IMR-90 (cell line): ENCODE measurements at regions not wholly inside any gene's neighbourhood (a gene's known extent, or its start where the extent isn't known, plus 50 kb on each side); places are given as distances from the start of the nearest gene placed in this dataset.

Experiments
- ATAC-seq: fragments of 200-7000 bp; cut with Tn5 transposase; 2 replicates; pipeline ENCODE4 v1.9.1; 2020; ENCODE audit warnings: low read depth, mild to moderate bottlenecking, moderate library complexity
- BruUV-seq: library from RNA; stranded (reverse); fragments of 400-500 nt; replicated peaks from 2 replicates; lab custom pipeline; 2021; lab: Mats Ljungman, UMichigan
- CTCF ChIA-PET: fragments of 300-600 bp; formaldehyde crosslinking; extraction: SDS; loops from one replicate; lab custom pipeline; 2021; ENCODE audit warnings: antibody characterized with exemption; lab: Yijun Ruan, JAX
- POLR2A ChIA-PET: fragments of 300-600 bp; sonication (Branson Sonifier 250); formaldehyde crosslinking; loops from one replicate; lab custom pipeline; 2022; ENCODE audit warnings: antibody characterized with exemption; ENCODE audit not compliant: unreplicated experiment; lab: Charles Lee
- DNase-seq: peaks from one replicate; pipeline ENCODE4 v3.0.0; 2013
- H2AFZ ChIP-seq: replicated peaks from 2 replicates; pipeline ENCODE3; 2013; ENCODE audit warnings: low read length, mild to moderate bottlenecking; ENCODE audit not compliant: poor library complexity
- H2AK5ac ChIP-seq: 2 replicates; pipeline ENCODE4 v1.6.1; 2013; ENCODE audit warnings: low read depth, low read length, inconsistent platforms
- H2AK9ac ChIP-seq: replicated peaks from 2 replicates; pipeline ENCODE3; 2013; ENCODE audit warnings: mild to moderate bottlenecking, low read depth, low read length, moderate library complexity; ENCODE audit not compliant: poor library complexity
- H2BK120ac ChIP-seq: 2 replicates; pipeline ENCODE4 v1.6.1; 2013; ENCODE audit warnings: low read depth, low read length, inconsistent platforms
- H2BK15ac ChIP-seq: 3 replicates; pipeline ENCODE4 v1.6.1; 2013; ENCODE audit warnings: low read depth, low read length, inconsistent platforms
- H2BK20ac ChIP-seq: 2 replicates; pipeline ENCODE4 v1.6.1; 2013; ENCODE audit warnings: low read depth, mild to moderate bottlenecking, inconsistent platforms, low read length, moderate library complexity
- H2BK5ac ChIP-seq: 2 replicates; pipeline ENCODE4 v1.6.1; 2013; ENCODE audit warnings: mild to moderate bottlenecking, low read depth, low read length, inconsistent platforms; ENCODE audit not compliant: poor library complexity, severe bottlenecking
- H3K14ac ChIP-seq: replicated peaks from 2 replicates; pipeline ENCODE4 v1.6.1; 2013; ENCODE audit warnings: low read depth, low read length, inconsistent platforms
- H3K18ac ChIP-seq: 2 replicates; pipeline ENCODE4 v1.6.1; 2013; ENCODE audit warnings: low read depth, low read length, control low read depth
- H3K23ac ChIP-seq: 2 replicates; pipeline ENCODE4 v1.6.1; 2013; ENCODE audit warnings: low read depth, low read length, inconsistent platforms
- H3K27ac ChIP-seq: 2 replicates; pipeline ENCODE4 v1.5.1; 2013; ENCODE audit warnings: mild to moderate bottlenecking, control low read depth, low read length; ENCODE audit not compliant: insufficient read depth
- H3K27me3 ChIP-seq: 2 replicates; pipeline ENCODE4 v1.6.1; 2013; ENCODE audit warnings: low read length; ENCODE audit not compliant: control insufficient read depth, insufficient read depth
- H3K36me3 ChIP-seq: 2 replicates; pipeline ENCODE4 v1.6.1; 2013; ENCODE audit warnings: low read length, mixed read lengths; ENCODE audit not compliant: control insufficient read depth, insufficient read depth
- H3K4ac ChIP-seq: 2 replicates; pipeline ENCODE4 v1.6.1; 2013; ENCODE audit warnings: low read depth, low read length, inconsistent platforms
- H3K4me1 ChIP-seq: 2 replicates; pipeline ENCODE4 v1.6.1; 2013; ENCODE audit warnings: low read length, mixed read lengths; ENCODE audit not compliant: control insufficient read depth, insufficient read depth
- H3K4me2 ChIP-seq: 2 replicates; pipeline ENCODE4 v1.6.1; 2013; ENCODE audit warnings: low read depth, mild to moderate bottlenecking, control low read depth, low read length, moderate library complexity
- H3K4me3 ChIP-seq: 2 replicates; pipeline ENCODE4 v1.5.1; 2013; ENCODE audit warnings: low read depth, mild to moderate bottlenecking, control low read depth, low read length, moderate library complexity; ENCODE audit not compliant: insufficient read depth
- H3K56ac ChIP-seq: 2 replicates; pipeline ENCODE4 v1.6.1; 2013; ENCODE audit warnings: low read length, inconsistent platforms; ENCODE audit not compliant: insufficient read depth; ENCODE audit errors: extremely low read depth
- H3K79me1 ChIP-seq, 2 experiments: 2 replicates each; pipeline ENCODE4 v1.6.1; 2013; ENCODE audit warnings: low read length in 2 of 2, inconsistent platforms in 1 of 2, low read depth in 1 of 2
- H3K9ac ChIP-seq: 2 replicates; pipeline ENCODE4 v1.6.1; 2013; ENCODE audit warnings: low read depth, low read length, control low read depth
- H3K9me1 ChIP-seq: 2 replicates; pipeline ENCODE4 v1.6.1; 2013; ENCODE audit warnings: low read length, inconsistent platforms; ENCODE audit not compliant: insufficient read depth
- H3K9me3 ChIP-seq: 2 replicates; pipeline ENCODE4 v1.6.1; 2013; ENCODE audit warnings: low read length; ENCODE audit not compliant: control insufficient read depth, insufficient read depth
- H4K20me1 ChIP-seq: 2 replicates; pipeline ENCODE4 v1.6.1; 2013; ENCODE audit warnings: low read length, inconsistent platforms; ENCODE audit not compliant: insufficient read depth
- H4K5ac ChIP-seq: 2 replicates; pipeline ENCODE4 v1.6.1; 2013; ENCODE audit warnings: mild to moderate bottlenecking, low read depth, low read length, control low read depth
- H4K8ac ChIP-seq, 2 experiments: 2 replicates each; pipeline ENCODE4 v1.6.1; 2013; ENCODE audit warnings: low read depth in 2 of 2, low read length in 2 of 2, control low read depth in 1 of 2, inconsistent platforms in 1 of 2
- H4K91ac ChIP-seq: 2 replicates; pipeline ENCODE4 v1.6.1; 2013; ENCODE audit warnings: low read depth, low read length, inconsistent platforms; ENCODE audit not compliant: insufficient read depth
- POLR2A ChIP-seq: IDR thresholded peaks from 2 replicates; pipeline ENCODE4 v1.6.1; 2012; ENCODE audit warnings: mild to moderate bottlenecking, low read depth, low read length
- RFX5 ChIP-seq: IDR thresholded peaks from 2 replicates; pipeline ENCODE4 v1.8.0; 2012; ENCODE audit warnings: low read depth, mild to moderate bottlenecking, low read length, moderate library complexity
- SMC3 ChIP-seq: fragments of 150-350 bp; IDR thresholded peaks from 2 replicates; pipeline ENCODE4 v1.6.1; 2016; ENCODE audit warnings: low read depth, mild to moderate bottlenecking, antibody characterized with exemption, low read length, moderate library complexity
- WGBS, 2 experiments: methylation state at CpG; one replicate each; pipeline versions ENCODE4 v1.1.5 to v1.1.7; 2013; ENCODE audit warnings: missing lambda C conversion rate in 2 of 2; ENCODE audit not compliant: insufficient read length in 1 of 2; ENCODE audit errors: extremely low coverage in 2 of 2; 5-methylcytosine and 5-hydroxymethylcytosine counted together
- dilution Hi-C: fragments of 300-500 bp; cut with HindIII; formaldehyde crosslinking; loops from one replicate; pipeline ENCODE4 v1.14.3; 2018; ENCODE audit warnings: low sequenced_read_pairs; ENCODE audit not compliant: unreplicated experiment
- in situ Hi-C: fragments of 300-500 bp; cut with MboI; formaldehyde crosslinking; loops from 3 replicates; pipeline ENCODE4 v1.14.3; 2019; ENCODE audit warnings: low sequenced_read_pairs, inconsistent platforms, mixed read lengths
- intact Hi-C: fragments of 100-400 bp; cut with micrococcal nuclease; formaldehyde crosslinking; loops from 2 replicates; pipeline ENCODE4 v1.10.0; 2022

GRCh38 chr4:184958127-184958922, 60.0 kb upstream of the HELT start:
- WGBS, 2 experiments = 17% methylated on average over 1 of the region's 10 CpGs; no CpG with 5 or more reads in 1 of the 2 experiments
- Histone ChIP-seq H2BK20ac (no peak overlapping the region), H2BK5ac (no peak overlapping the region), H2AK5ac (no peak overlapping the region), H4K20me1 (no peaks in the 10 kb centered on the region), H3K9me3 (no peaks in the 10 kb centered on the region), H3K23ac (no peak overlapping the region), H3K18ac (no peak overlapping the region), H3K9me1 (no peaks in the 10 kb centered on the region), H3K27ac (no peak overlapping the region), H2BK15ac (no peak overlapping the region), H4K91ac (no peak overlapping the region), H2AK9ac (no peak overlapping the region), H3K27me3 (no peaks in the 10 kb centered on the region; the same call in 1 of the 2 replicates), H3K79me1 (no peaks in the 10 kb centered on the region), H3K4me1 (no peaks in the 10 kb centered on the region), H2AFZ (no peak overlapping the region), H3K9ac (no peak overlapping the region), H3K56ac (no peak overlapping the region), H3K36me3 (no peaks in the 10 kb centered on the region), H2BK120ac (no peak overlapping the region), H3K4ac (no peak overlapping the region), H3K4me3 (no peak overlapping the region), H3K14ac (no peak overlapping the region), H4K8ac (no peak overlapping the region), H3K4me2 (no peak overlapping the region), H4K5ac (no peak overlapping the region)
- dilution Hi-C loops = no loop called here
- ATAC-seq (no peak), DNase-seq (no peak)
- TF ChIP-seq RFX5 = no peak
- TF ChIP-seq SMC3 = no peak
- TF ChIP-seq POLR2A = no peak
- intact Hi-C loops = no loop called here
- in situ Hi-C loops = no loop called here
- ChIA-PET CTCF (no interaction called here), POLR2A (no interaction called here)
- no TSS peak for BruUV-seq
